PFSK-1 (cell line): ENCODE measurements at regions not wholly inside any gene's neighbourhood (a gene's known extent, or its start where the extent isn't known, plus 50 kb on each side); places are given as distances from the start of the nearest gene placed in this dataset.

Source experiments
- FOXP2 ChIP-seq: optimal IDR thresholded peaks from 2 replicates; pipeline ENCODE3; 2011; ENCODE audit warnings: borderline replicate concordance, control low read depth, inconsistent platforms; ENCODE audit not compliant: insufficient read depth; ENCODE audit errors: extremely low read length, extremely low read depth
- POLR2AphosphoS5 ChIP-seq: IDR thresholded peaks from 2 replicates; pipeline ENCODE4 v1.6.1; 2012; ENCODE audit warnings: low read depth, mild to moderate bottlenecking, control low read depth, low read length, moderate library complexity
- SIN3A ChIP-seq: IDR thresholded peaks from 2 replicates; pipeline ENCODE4 v1.6.1; 2012; ENCODE audit warnings: mild to moderate bottlenecking, low read length, moderate library complexity, borderline replicate concordance; ENCODE audit not compliant: insufficient read depth
- TAF1 ChIP-seq: IDR thresholded peaks from 2 replicates; pipeline ENCODE4 v1.6.1; 2012; ENCODE audit warnings: low read length, control low read depth, borderline replicate concordance; ENCODE audit not compliant: insufficient read depth
- TF ChIP-seq, protein P1 (sequence below), 2 experiments: IDR thresholded peaks; 2 replicates each; pipeline versions ENCODE4 v1.6.1 to v1.8.0; 2011 to 2012; ENCODE audit warnings: low read depth in 2 of 2, low read length in 2 of 2, control low read depth in 1 of 2, inconsistent platforms in 1 of 2, mild to moderate bottlenecking in 1 of 2, moderate library complexity in 1 of 2; ENCODE audit not compliant: insufficient read depth in 1 of 2

DNA sequence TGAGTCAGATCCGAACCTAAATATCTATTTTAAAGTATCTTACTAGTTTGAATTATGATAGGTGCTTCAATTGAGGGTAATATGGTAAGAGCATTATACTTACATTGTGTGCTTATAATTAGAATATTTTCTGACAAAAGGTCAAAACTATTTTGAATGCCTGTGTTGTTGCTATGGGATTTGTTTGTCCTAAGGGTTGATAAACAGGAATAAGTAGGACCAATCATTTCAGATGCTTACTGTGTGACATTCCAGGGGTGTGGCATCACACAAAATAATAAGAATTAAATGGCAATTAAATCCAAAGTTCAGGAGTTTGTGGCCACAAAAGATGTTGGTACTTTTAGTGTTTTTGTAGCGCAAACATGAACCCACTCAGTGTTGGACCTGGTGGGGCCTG lies 256.2 kb upstream of the DDHD1 start:
- no peak for TF ChIP-seq FOXP2
- no peak for TF ChIP-seq POLR2AphosphoS5
- TF ChIP-seq SIN3A: no peak
- no peak for TF ChIP-seq TAF1
- TF ChIP-seq, protein P1, sequence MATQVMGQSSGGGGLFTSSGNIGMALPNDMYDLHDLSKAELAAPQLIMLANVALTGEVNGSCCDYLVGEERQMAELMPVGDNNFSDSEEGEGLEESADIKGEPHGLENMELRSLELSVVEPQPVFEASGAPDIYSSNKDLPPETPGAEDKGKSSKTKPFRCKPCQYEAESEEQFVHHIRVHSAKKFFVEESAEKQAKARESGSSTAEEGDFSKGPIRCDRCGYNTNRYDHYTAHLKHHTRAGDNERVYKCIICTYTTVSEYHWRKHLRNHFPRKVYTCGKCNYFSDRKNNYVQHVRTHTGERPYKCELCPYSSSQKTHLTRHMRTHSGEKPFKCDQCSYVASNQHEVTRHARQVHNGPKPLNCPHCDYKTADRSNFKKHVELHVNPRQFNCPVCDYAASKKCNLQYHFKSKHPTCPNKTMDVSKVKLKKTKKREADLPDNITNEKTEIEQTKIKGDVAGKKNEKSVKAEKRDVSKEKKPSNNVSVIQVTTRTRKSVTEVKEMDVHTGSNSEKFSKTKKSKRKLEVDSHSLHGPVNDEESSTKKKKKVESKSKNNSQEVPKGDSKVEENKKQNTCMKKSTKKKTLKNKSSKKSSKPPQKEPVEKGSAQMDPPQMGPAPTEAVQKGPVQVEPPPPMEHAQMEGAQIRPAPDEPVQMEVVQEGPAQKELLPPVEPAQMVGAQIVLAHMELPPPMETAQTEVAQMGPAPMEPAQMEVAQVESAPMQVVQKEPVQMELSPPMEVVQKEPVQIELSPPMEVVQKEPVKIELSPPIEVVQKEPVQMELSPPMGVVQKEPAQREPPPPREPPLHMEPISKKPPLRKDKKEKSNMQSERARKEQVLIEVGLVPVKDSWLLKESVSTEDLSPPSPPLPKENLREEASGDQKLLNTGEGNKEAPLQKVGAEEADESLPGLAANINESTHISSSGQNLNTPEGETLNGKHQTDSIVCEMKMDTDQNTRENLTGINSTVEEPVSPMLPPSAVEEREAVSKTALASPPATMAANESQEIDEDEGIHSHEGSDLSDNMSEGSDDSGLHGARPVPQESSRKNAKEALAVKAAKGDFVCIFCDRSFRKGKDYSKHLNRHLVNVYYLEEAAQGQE (IDR thresholded peaks at IDR 0.05; ENCODE audit: insufficient read depth in 1 of 2, low read depth in 2 of 2, low read length in 2 of 2): no peak

DNA sequence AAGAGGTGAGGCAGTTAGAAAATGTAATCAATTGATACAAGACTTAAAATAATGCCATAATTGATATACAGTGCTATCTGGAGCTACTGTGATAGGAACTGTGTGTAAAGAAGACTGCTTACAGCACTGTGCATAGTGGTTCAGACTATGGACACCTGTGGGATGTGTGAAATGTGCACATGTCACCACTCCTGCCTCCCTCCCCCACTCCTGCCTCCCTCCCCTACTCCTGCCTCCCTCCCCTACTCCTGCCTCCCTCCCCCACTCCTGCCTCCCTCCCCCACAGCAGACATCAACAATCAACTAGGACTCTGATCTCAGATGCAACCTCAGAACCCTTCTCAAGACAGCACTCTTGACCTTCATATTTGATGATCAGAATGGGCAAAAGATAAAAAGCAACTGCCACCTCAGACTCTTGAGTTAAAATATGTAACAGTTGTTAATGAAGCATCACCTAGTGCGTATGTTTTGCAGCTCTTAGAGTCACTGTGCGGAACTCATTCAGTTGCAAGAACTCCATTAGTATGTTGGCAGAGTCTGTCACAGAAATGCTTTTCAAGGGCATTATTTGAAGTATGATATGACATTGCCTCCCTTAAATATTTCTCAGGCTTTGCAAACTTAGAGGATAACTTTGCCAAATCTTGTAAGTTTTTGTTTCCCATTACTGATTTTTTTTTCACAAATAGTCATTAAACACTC lies 255.2 kb upstream of the DDHD1 start:
- no peak for TF ChIP-seq SIN3A
- TF ChIP-seq TAF1: no peak

DNA sequence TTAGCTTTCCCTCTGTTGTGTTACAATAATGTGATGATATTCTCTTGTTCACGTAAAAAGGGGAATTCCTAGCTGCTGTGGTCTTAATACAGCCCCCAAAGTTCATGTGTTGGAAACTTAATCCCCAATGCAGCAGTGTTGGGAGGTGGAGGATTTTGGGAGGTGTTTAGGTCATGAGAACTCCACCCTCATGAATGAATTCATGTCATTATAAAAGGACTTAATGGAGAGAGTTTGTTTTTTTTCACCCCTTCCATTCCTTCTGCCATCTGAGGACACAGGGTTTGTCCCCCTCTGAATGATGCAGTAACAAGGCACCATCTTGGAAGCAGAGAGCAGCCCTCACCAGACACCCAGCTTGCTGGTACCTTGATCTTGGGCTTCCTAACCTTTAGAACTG lies 253.4 kb upstream of the DDHD1 start:
- TF ChIP-seq TAF1 (no peak), POLR2AphosphoS5 (no peak), FOXP2 (no peak), SIN3A (no peak)
- TF ChIP-seq, protein P1 (IDR thresholded peaks at IDR 0.05; ENCODE audit: insufficient read depth in 1 of 2, low read depth in 2 of 2, low read length in 2 of 2): no peak

DNA sequence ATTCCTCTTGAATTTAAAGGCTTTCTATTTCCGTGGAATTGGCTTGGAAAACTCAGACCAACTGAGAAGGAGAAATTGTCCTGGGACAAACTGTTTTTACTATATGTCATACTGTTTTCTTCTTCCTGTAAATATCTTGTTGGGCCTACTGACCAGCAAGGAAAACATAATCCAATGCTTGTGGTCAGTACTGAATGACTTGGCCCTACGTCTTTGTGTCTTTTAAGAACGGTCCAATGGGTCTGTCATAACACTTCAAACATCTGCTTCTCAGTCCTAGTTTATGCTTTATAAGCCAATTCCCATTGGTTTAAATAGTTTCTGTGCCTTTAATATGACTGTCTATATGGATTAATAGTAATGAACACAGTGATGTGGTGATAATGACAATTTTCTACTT lies 248.5 kb upstream of the DDHD1 start:
- TF ChIP-seq, protein P1 (IDR thresholded peaks at IDR 0.05; ENCODE audit: insufficient read depth in 1 of 2, low read depth in 2 of 2, low read length in 2 of 2): no peak
- TF ChIP-seq SIN3A: no peak
- TF ChIP-seq POLR2AphosphoS5: no peak

DNA sequence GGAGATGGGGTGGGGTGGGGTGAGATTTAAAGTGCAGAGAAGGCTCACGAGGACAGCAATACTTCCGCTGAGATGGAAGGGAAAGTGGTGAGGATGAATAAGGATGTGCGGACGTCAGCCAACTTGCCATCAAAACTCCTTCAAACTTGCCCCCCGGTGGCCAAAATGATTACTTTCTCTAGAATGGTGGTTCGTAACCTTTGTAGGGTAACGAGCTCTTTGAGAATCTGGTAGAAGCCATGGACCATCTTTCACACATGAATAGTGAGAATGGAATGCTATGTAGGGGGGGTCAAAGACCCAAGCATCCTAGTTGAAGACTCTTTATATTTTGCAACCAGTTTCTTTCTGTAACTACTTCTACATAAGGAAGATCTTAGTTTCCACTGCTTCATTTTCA lies 245.9 kb upstream of the DDHD1 start:
- TF ChIP-seq POLR2AphosphoS5: no peak
- TF ChIP-seq, protein P1 (IDR thresholded peaks at IDR 0.05; ENCODE audit: insufficient read depth in 1 of 2, low read depth in 2 of 2, low read length in 2 of 2): no peak
- no peak for TF ChIP-seq SIN3A
- no peak for TF ChIP-seq FOXP2
- no peak for TF ChIP-seq TAF1
